B cell (primary cell): ENCODE measurements at regions not wholly inside any gene's neighbourhood (a gene's known extent, or its start where the extent isn't known, plus 50 kb on each side); places are given as distances from the start of the nearest gene placed in this dataset.

Experiments used
- ATAC-seq: fragments of 200-7000 bp; cut with Tn5 transposase; one replicate; pipeline ENCODE4 v1.10.0; 2021; ENCODE audit warnings: low read depth, mild to moderate bottlenecking, moderate number of reproducible peaks, moderate library complexity
- CTCF ChIA-PET: fragments of 350-600 bp; sonication (Branson Sonifier 250); formaldehyde crosslinking; loops from one replicate; lab custom pipeline; 2021; ENCODE audit warnings: antibody characterized with exemption, inconsistent platforms; lab: Charles Lee
- POLR2A ChIA-PET: fragments of 350-600 bp; sonication (Branson Sonifier 250); formaldehyde crosslinking; loops from one replicate; lab custom pipeline; 2021; ENCODE audit warnings: antibody characterized with exemption; lab: Charles Lee
- DNase-seq: peaks from one replicate; pipeline ENCODE4 v3.0.0; 2013
- H2AFZ ChIP-seq: 2 replicates; pipeline ENCODE4 v1.6.1; 2012; ENCODE audit warnings: mild to moderate bottlenecking, low read depth, low read length; ENCODE audit not compliant: insufficient read depth, poor library complexity, severe bottlenecking
- H3K27ac ChIP-seq, 2 donors: 1 replicate in 1 of 2; 2 replicates in 1 of 2; pipeline ENCODE4 v1.5.1; 2012 to 2013; ENCODE audit warnings: low read length in 2 of 2, mild to moderate bottlenecking in 2 of 2, moderate library complexity in 1 of 2
- H3K27me3 ChIP-seq, 4 experiments: fragments of 200-600 bp in 1 of 4; sonication (generic) in 1 of 4; replicated peaks in 1 of 4; 1 replicate in 2 of 4; 2 replicates in 2 of 4; pipeline versions ENCODE4 v1.6.1 to v1.7.0; 2013 to 2016; ENCODE audit warnings: low read length in 3 of 4, mild to moderate bottlenecking in 2 of 4, mixed read lengths in 1 of 4, moderate library complexity in 1 of 4; ENCODE audit not compliant: insufficient read depth in 4 of 4, control insufficient read depth in 3 of 4; ENCODE audit errors: control extremely low read depth in 1 of 4
- H3K36me3 ChIP-seq, 2 experiments: replicated peaks in 1 of 2; 1 replicate in 1 of 2; 2 replicates in 1 of 2; pipeline versions ENCODE4 v1.6.1 to v1.7.1; 2013; ENCODE audit warnings: low read length in 1 of 2; ENCODE audit not compliant: insufficient read depth in 2 of 2, control insufficient read depth in 1 of 2; ENCODE audit errors: control extremely low read depth in 1 of 2, extremely low read depth in 1 of 2
- H3K4me1 ChIP-seq, 2 donors: fragments of 200-600 bp in 1 of 2; sonication (generic) in 1 of 2; 1 replicate in 1 of 2; 2 replicates in 1 of 2; pipeline versions ENCODE4 v1.5.1 to v1.6.1; 2013 to 2017; ENCODE audit warnings: low read length in 2 of 2; ENCODE audit not compliant: control insufficient read depth in 2 of 2, insufficient read depth in 2 of 2
- H3K4me2 ChIP-seq: replicated peaks from 2 replicates; pipeline ENCODE3; 2012; ENCODE audit warnings: mild to moderate bottlenecking, low read depth, low read length; ENCODE audit not compliant: poor library complexity, severe bottlenecking
- H3K4me3 ChIP-seq, 5 experiments: fragments of 200-600 bp in 1 of 5; sonication (generic) in 1 of 5; 1 replicate in 3 of 5; 2 replicates in 2 of 5; pipeline versions ENCODE4 v1.5.1 to v1.7.0; 2011 to 2016; ENCODE audit warnings: low read length in 4 of 5, mild to moderate bottlenecking in 4 of 5, low read depth in 2 of 5, control low read depth in 1 of 5, moderate library complexity in 1 of 5; ENCODE audit not compliant: insufficient read depth in 1 of 5; ENCODE audit errors: control extremely low read depth in 1 of 5, extremely low read depth in 1 of 5
- H3K79me2 ChIP-seq: fragments of 200-600 bp; sonication (generic); one replicate; pipeline ENCODE4 v1.6.0; 2016; ENCODE audit warnings: low read length; ENCODE audit not compliant: control insufficient read depth, insufficient read depth
- H3K9ac ChIP-seq: fragments of 200-600 bp; sonication (generic); 2 replicates; pipeline ENCODE4 v1.6.1; 2017; ENCODE audit warnings: mild to moderate bottlenecking, low read length, moderate library complexity
- H3K9me3 ChIP-seq, 3 donors: one replicate each; pipeline versions ENCODE4 v1.6.1 to v1.7.1; 2013; ENCODE audit warnings: low read length in 2 of 3; ENCODE audit not compliant: control insufficient read depth in 2 of 3, insufficient read depth in 1 of 3; ENCODE audit errors: control extremely low read depth in 1 of 3
- H4K20me1 ChIP-seq: 2 replicates; pipeline ENCODE4 v1.6.0; 2012; ENCODE audit warnings: mild to moderate bottlenecking, low read length; ENCODE audit not compliant: insufficient read depth, control insufficient read depth, poor library complexity, severe bottlenecking
- H3K27ac Mint-ChIP-seq: one replicate; pipeline ENCODE4 v1.8.0; 2021; ENCODE audit warnings: mixed read lengths
- H3K27me3 Mint-ChIP-seq: one replicate; pipeline ENCODE4 v1.8.0; 2021; ENCODE audit warnings: mixed read lengths
- H3K4me1 Mint-ChIP-seq: one replicate; pipeline ENCODE4 v1.8.0; 2021; ENCODE audit warnings: mixed read lengths
- H3K4me3 Mint-ChIP-seq: one replicate; pipeline ENCODE4 v1.8.0; 2021; ENCODE audit warnings: mixed read lengths
- H3K9me3 Mint-ChIP-seq: one replicate; pipeline ENCODE4 v1.8.0; 2022; ENCODE audit warnings: mixed read lengths; ENCODE audit not compliant: insufficient read depth
- EZH2 ChIP-seq: IDR thresholded peaks from 2 replicates; pipeline ENCODE4 v1.6.1; 2012; ENCODE audit warnings: borderline replicate concordance, low read depth, mild to moderate bottlenecking, moderate library complexity, low read length; ENCODE audit not compliant: insufficient read depth, poor library complexity, severe bottlenecking
- WGBS: methylation state at CpG from one replicate; pipeline ENCODE4 v1.1.5; 2013; ENCODE audit warnings: missing lambda C conversion rate; ENCODE audit not compliant: insufficient coverage; 5-methylcytosine and 5-hydroxymethylcytosine counted together
- intact Hi-C: fragments of 100-400 bp; cut with micrococcal nuclease; formaldehyde crosslinking; loops from one replicate; pipeline ENCODE4 v1.10.0; 2022
- TF ChIP-seq, protein P1 (sequence below): fragments of 200-600 bp; IDR thresholded peaks from one replicate; pipeline ENCODE4 v1.8.0; 2022; ENCODE audit warnings: antibody characterized with exemption, mild to moderate bottlenecking

- CTCF ChIA-PET, result interaction anchor here (0.7 kb wide), 1 partner anchor 576 kb away, joined by 3 read pairs; no protein-coding TSS in a partner anchor
- Mint-ChIP-seq H3K27me3 (no peaks in the 10 kb centered on the region), H3K4me3 (no peak overlapping the region), H3K9me3 (no peaks in the 10 kb centered on the region), H3K4me1 (peaks cover 13% of the 10 kb centered on the region), H3K27ac (no peak overlapping the region)
- no peaks in the 10 kb centered on the region for H3K27me3 ChIP-seq
- ATAC-seq, result no peak
- POLR2A ChIA-PET, result interaction anchor here (0.6 kb wide), 1 partner anchor 662 kb away, joined by 3 read pairs; no protein-coding TSS in a partner anchor
- H3K4me3 ChIP-seq, result no peak overlapping the region
- H3K79me2 ChIP-seq, result no peaks in the 10 kb centered on the region
- H4K20me1 ChIP-seq, result no peaks in the 10 kb centered on the region
- H3K36me3 ChIP-seq, result no peaks in the 10 kb centered on the region
- peak overlapping the region; percentile 15 for H3K4me2 ChIP-seq
- DNase-seq, result no peak
- TF ChIP-seq EZH2, result no peak
- TF ChIP-seq, protein P1, sequence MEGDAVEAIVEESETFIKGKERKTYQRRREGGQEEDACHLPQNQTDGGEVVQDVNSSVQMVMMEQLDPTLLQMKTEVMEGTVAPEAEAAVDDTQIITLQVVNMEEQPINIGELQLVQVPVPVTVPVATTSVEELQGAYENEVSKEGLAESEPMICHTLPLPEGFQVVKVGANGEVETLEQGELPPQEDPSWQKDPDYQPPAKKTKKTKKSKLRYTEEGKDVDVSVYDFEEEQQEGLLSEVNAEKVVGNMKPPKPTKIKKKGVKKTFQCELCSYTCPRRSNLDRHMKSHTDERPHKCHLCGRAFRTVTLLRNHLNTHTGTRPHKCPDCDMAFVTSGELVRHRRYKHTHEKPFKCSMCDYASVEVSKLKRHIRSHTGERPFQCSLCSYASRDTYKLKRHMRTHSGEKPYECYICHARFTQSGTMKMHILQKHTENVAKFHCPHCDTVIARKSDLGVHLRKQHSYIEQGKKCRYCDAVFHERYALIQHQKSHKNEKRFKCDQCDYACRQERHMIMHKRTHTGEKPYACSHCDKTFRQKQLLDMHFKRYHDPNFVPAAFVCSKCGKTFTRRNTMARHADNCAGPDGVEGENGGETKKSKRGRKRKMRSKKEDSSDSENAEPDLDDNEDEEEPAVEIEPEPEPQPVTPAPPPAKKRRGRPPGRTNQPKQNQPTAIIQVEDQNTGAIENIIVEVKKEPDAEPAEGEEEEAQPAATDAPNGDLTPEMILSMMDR, result no peak
- no peak overlapping the region for H3K27ac ChIP-seq
- H2AFZ ChIP-seq, result peak overlapping the region; percentile 46
- peaks cover 0 to 10% of the 10 kb centered on the region in 2 donors for H3K4me1 ChIP-seq
- H3K9ac ChIP-seq, result no peak overlapping the region
- WGBS, result 28% methylated on average over 2 of the region's 4 CpGs
- intact Hi-C loops, result no loop called here
- H3K9me3 ChIP-seq, result peaks cover 0 to 4% (median 0%) of the 10 kb centered on the region in 3 donors
Observed at GRCh38 chr5:89686081-89686765, 723.3 kb downstream of the CETN3 start.

DNA sequence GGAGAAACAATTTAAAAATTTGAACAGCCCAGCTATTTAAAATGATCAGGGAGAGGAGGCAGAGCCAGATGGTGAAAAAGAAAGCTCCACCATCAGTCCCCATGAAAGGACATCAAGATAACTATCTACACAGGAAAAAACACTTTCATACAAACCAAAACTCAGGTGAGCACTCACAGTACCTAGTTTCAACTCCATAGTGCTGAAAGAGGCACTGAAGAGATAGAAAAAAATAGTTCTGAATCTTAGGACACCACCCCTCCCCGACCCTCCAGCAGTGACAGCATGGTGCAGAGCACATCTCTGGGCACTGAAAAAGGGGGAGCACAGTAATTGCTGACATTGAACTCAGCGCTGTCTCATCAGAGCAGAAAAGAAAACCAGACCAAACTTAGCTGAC, 732.9 kb downstream of the CETN3 start:
- Histone ChIP-seq H4K20me1 (no peaks in the 10 kb centered on the region), H3K79me2 (no peaks in the 10 kb centered on the region), H3K27ac (no peak overlapping the region), H3K4me3 (no peak overlapping the region), H3K9ac (no peak overlapping the region), H2AFZ (no peak overlapping the region), H3K4me2 (no peak overlapping the region), H3K36me3 (no peaks in the 10 kb centered on the region), H3K27me3 (no peaks in the 10 kb centered on the region), H3K9me3 (peaks cover 0 to 3% (median 0%) of the 10 kb centered on the region in 3 donors), H3K4me1 (no peaks in the 10 kb centered on the region)
- ChIA-PET POLR2A (no interaction called here), CTCF (no interaction called here)
- intact Hi-C loops, result no loop called here
- no peak overlapping the region for H3K27ac Mint-ChIP-seq
- peaks cover 4% of the 10 kb centered on the region for H3K9me3 Mint-ChIP-seq
- no peak for TF ChIP-seq EZH2
- no peaks in the 10 kb centered on the region for H3K27me3 Mint-ChIP-seq
- ATAC-seq (no peak), DNase-seq (no peak)
- 92% methylated on average over 2 of the region's 2 CpGs for WGBS
- H3K4me1 Mint-ChIP-seq, result no peaks in the 10 kb centered on the region
- no peak overlapping the region for H3K4me3 Mint-ChIP-seq
